HepG2 (cell line): ENCODE measurements at regions not wholly inside any gene's neighbourhood (a gene's known extent, or its start where the extent isn't known, plus 50 kb on each side); places are given as distances from the start of the nearest gene placed in this dataset.

Experiments
- AGO2 ChIP-seq: fragments of 200-400 bp; formaldehyde crosslinking; optimal IDR thresholded peaks from 2 replicates; pipeline ENCODE3; 2017; ENCODE audit warnings: mild to moderate bottlenecking, low read depth, low read length, moderate library complexity
- ATAD3A ChIP-seq: sonication (generic); formaldehyde crosslinking; IDR thresholded peaks from 2 replicates; pipeline ENCODE4 v1.4.0; 2020; ENCODE audit warnings: missing genetic modification reagents
- EEA1 ChIP-seq: sonication (generic); formaldehyde crosslinking; IDR thresholded peaks from 2 replicates; pipeline ENCODE4 v1.5.1; 2020; ENCODE audit warnings: mild to moderate bottlenecking, missing genetic modification reagents, borderline replicate concordance
- GZF1 ChIP-seq: sonication (generic); formaldehyde crosslinking; IDR thresholded peaks from 2 replicates; pipeline ENCODE4 v1.5.1; 2020; ENCODE audit warnings: mild to moderate bottlenecking, missing genetic modification reagents
- HCFC1 ChIP-seq: fragments of 150-350 bp; IDR thresholded peaks from 2 replicates; pipeline ENCODE4 v1.6.1; 2014; ENCODE audit warnings: low read depth, low read length
- HNF4A ChIP-seq: sonication (generic); formaldehyde crosslinking; IDR thresholded peaks from 2 replicates; pipeline ENCODE4 v1.4.0; 2020; ENCODE audit warnings: missing genetic modification reagents
- HNRNPK ChIP-seq: fragments of 200-400 bp; formaldehyde crosslinking; IDR thresholded peaks from 2 replicates; pipeline ENCODE4 v1.6.1; 2018; ENCODE audit warnings: low read length, low read depth, moderate library complexity, mild to moderate bottlenecking; ENCODE audit not compliant: poor library complexity, severe bottlenecking
- HOXA7 ChIP-seq: sonication (generic); formaldehyde crosslinking; IDR thresholded peaks from 2 replicates; pipeline ENCODE4 v1.8.1; 2022; ENCODE audit warnings: mild to moderate bottlenecking, missing genetic modification reagents, moderate library complexity
- MTF2 ChIP-seq: sonication (generic); formaldehyde crosslinking; IDR thresholded peaks from 2 replicates; pipeline ENCODE4 v1.5.0; 2020; ENCODE audit warnings: missing genetic modification reagents, borderline replicate concordance
- NFYB ChIP-seq: sonication (generic); formaldehyde crosslinking; IDR thresholded peaks from 2 replicates; pipeline ENCODE4 v1.4.0; 2020; ENCODE audit warnings: missing genetic modification reagents
- NRL ChIP-seq: sonication (generic); formaldehyde crosslinking; IDR thresholded peaks from 2 replicates; pipeline ENCODE4 v1.5.0; 2020; ENCODE audit warnings: missing genetic modification reagents, mild to moderate bottlenecking, moderate library complexity, borderline replicate concordance
- RFX3 ChIP-seq: IDR thresholded peaks from 2 replicates; pipeline ENCODE4 v1.6.1; 2016; ENCODE audit warnings: missing biosample characterization, missing genetic modification reagents
- TBX2 ChIP-seq: sonication (generic); formaldehyde crosslinking; IDR thresholded peaks from 2 replicates; pipeline ENCODE4 v1.5.0; 2020; ENCODE audit warnings: missing genetic modification reagents, mild to moderate bottlenecking, borderline replicate concordance
- ZFY ChIP-seq: sonication (generic); formaldehyde crosslinking; IDR thresholded peaks from 2 replicates; pipeline ENCODE4 v1.4.0; 2020; ENCODE audit warnings: missing genetic modification reagents
- ZNF274 ChIP-seq: sonication (generic); formaldehyde crosslinking; IDR thresholded peaks from 2 replicates; pipeline ENCODE4 v1.5.1; 2020; ENCODE audit warnings: mild to moderate bottlenecking, missing genetic modification reagents
- ZNF563 ChIP-seq: sonication (generic); formaldehyde crosslinking; IDR thresholded peaks from 2 replicates; pipeline ENCODE4 v1.8.0; 2022; ENCODE audit warnings: mild to moderate bottlenecking, moderate library complexity, missing genetic modification reagents
- ZNF605 ChIP-seq: sonication (generic); formaldehyde crosslinking; IDR thresholded peaks from 2 replicates; pipeline ENCODE4 v1.8.0; 2022; ENCODE audit warnings: mild to moderate bottlenecking, missing genetic modification reagents
- ZNF777 ChIP-seq: sonication (generic); formaldehyde crosslinking; IDR thresholded peaks from 2 replicates; pipeline ENCODE4 v1.4.0; 2020; ENCODE audit warnings: missing genetic modification reagents
- TF ChIP-seq, protein P1 (sequence below): sonication (generic); formaldehyde crosslinking; IDR thresholded peaks from 2 replicates; pipeline ENCODE4 v1.8.0; 2022; ENCODE audit warnings: mild to moderate bottlenecking, missing genetic modification reagents; ENCODE audit not compliant: insufficient replicate concordance
- TF ChIP-seq, protein P2 (sequence below): sonication (generic); formaldehyde crosslinking; IDR thresholded peaks from 2 replicates; pipeline ENCODE4 v1.9.0; 2021; ENCODE audit warnings: missing genetic modification reagents, borderline replicate concordance
- TF ChIP-seq, protein P3 (sequence below): fragments of 450-650 bp; IDR thresholded peaks from 2 replicates; pipeline ENCODE4 v1.6.1; 2016
- TF ChIP-seq, protein P4 (sequence below): sonication (generic); formaldehyde crosslinking; IDR thresholded peaks from 2 replicates; pipeline ENCODE4 v1.4.0; 2020; ENCODE audit warnings: missing genetic modification reagents

DNA sequence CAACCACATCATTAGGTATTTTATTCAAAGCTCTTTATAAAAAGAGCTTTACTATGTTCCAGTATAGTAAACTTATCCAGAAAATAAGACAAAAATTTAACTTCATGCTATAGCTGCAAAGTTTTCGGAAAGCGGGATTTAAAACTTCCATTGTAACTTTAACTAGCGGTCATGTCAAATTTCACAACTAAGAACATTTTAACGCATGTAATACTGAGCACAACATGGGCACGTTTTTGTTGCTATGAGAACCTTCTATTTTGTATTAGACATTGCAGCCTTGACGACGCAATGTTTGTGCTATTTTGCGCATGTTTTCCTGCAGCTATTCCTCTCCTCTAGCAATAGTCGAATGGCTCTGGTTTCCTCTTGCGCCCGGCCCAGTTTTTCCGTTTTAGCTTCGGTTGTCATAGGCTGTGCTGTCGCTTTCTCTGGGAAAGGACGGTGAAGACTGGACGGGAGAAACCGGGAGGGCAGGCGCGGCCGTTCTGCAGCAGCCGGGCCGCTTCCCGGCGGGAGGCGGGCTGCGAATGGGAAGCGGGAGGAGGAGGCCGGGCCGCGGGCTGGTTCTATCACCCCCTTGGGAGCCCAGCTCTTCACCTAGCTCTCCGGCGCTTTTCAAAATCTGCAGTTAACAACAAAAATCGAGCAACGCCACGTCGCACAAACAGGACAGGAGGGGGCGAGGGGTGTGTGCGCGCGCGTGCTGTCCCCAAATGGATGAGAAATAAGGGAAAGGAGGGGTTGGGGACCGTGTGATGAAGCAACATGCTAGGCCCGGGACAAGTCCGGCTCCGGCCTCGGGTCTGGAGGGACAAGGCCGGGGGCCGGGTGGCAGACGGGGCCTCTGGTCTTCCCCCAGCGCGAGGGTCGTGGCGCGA is 105.3 kb upstream of the HNRNPU start (continued):
- TF ChIP-seq, protein P1, sequence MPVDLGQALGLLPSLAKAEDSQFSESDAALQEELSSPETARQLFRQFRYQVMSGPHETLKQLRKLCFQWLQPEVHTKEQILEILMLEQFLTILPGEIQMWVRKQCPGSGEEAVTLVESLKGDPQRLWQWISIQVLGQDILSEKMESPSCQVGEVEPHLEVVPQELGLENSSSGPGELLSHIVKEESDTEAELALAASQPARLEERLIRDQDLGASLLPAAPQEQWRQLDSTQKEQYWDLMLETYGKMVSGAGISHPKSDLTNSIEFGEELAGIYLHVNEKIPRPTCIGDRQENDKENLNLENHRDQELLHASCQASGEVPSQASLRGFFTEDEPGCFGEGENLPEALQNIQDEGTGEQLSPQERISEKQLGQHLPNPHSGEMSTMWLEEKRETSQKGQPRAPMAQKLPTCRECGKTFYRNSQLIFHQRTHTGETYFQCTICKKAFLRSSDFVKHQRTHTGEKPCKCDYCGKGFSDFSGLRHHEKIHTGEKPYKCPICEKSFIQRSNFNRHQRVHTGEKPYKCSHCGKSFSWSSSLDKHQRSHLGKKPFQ (CRISPR knock-in tag): peak; percentile 56
- no peak; the same call in 1 of the 2 replicates for TF ChIP-seq MTF2 (CRISPR knock-in tag)
- TF ChIP-seq, protein P2, sequence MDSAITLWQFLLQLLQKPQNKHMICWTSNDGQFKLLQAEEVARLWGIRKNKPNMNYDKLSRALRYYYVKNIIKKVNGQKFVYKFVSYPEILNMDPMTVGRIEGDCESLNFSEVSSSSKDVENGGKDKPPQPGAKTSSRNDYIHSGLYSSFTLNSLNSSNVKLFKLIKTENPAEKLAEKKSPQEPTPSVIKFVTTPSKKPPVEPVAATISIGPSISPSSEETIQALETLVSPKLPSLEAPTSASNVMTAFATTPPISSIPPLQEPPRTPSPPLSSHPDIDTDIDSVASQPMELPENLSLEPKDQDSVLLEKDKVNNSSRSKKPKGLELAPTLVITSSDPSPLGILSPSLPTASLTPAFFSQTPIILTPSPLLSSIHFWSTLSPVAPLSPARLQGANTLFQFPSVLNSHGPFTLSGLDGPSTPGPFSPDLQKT: no peak
- TF ChIP-seq ZFY (CRISPR knock-in tag): peak; percentile 95
- TF ChIP-seq ZNF777 (CRISPR knock-in tag): peak; percentile 71
- no peak; the same call in 1 of the 2 replicates for TF ChIP-seq NFYB (CRISPR knock-in tag)
- TF ChIP-seq ZNF563 (CRISPR knock-in tag): peak; percentile 79; the same call in 1 of the 2 replicates
- TF ChIP-seq, protein P3, sequence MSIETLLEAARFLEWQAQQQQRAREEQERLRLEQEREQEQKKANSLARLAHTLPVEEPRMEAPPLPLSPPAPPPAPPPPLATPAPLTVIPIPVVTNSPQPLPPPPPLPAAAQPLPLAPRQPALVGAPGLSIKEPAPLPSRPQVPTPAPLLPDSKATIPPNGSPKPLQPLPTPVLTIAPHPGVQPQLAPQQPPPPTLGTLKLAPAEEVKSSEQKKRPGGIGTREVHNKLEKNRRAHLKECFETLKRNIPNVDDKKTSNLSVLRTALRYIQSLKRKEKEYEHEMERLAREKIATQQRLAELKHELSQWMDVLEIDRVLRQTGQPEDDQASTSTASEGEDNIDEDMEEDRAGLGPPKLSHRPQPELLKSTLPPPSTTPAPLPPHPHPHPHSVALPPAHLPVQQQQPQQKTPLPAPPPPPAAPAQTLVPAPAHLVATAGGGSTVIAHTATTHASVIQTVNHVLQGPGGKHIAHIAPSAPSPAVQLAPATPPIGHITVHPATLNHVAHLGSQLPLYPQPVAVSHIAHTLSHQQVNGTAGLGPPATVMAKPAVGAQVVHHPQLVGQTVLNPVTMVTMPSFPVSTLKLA: peak; percentile 49; the same call in 1 of the 2 replicates
- TF ChIP-seq GZF1: no peak
- TF ChIP-seq, protein P4, sequence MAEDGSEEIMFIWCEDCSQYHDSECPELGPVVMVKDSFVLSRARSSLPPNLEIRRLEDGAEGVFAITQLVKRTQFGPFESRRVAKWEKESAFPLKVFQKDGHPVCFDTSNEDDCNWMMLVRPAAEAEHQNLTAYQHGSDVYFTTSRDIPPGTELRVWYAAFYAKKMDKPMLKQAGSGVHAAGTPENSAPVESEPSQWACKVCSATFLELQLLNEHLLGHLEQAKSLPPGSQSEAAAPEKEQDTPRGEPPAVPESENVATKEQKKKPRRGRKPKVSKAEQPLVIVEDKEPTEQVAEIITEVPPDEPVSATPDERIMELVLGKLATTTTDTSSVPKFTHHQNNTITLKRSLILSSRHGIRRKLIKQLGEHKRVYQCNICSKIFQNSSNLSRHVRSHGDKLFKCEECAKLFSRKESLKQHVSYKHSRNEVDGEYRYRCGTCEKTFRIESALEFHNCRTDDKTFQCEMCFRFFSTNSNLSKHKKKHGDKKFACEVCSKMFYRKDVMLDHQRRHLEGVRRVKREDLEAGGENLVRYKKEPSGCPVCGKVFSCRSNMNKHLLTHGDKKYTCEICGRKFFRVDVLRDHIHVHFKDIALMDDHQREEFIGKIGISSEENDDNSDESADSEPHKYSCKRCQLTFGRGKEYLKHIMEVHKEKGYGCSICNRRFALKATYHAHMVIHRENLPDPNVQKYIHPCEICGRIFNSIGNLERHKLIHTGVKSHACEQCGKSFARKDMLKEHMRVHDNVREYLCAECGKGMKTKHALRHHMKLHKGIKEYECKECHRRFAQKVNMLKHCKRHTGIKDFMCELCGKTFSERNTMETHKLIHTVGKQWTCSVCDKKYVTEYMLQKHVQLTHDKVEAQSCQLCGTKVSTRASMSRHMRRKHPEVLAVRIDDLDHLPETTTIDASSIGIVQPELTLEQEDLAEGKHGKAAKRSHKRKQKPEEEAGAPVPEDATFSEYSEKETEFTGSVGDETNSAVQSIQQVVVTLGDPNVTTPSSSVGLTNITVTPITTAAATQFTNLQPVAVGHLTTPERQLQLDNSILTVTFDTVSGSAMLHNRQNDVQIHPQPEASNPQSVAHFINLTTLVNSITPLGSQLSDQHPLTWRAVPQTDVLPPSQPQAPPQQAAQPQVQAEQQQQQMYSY: peak; percentile 41
- TF ChIP-seq HOXA7 (CRISPR knock-in tag): no peak
- TF ChIP-seq AGO2: peak; percentile 96
- peak; percentile 16; the same call in 1 of the 2 replicates for TF ChIP-seq EEA1 (CRISPR knock-in tag)
- peak; percentile 52; the same call in 1 of the 2 replicates for TF ChIP-seq RFX3 (CRISPR knock-in tag)
- TF ChIP-seq ATAD3A (CRISPR knock-in tag): no peak
- TF ChIP-seq HNF4A (CRISPR knock-in tag): peak; percentile 32; the same call in 1 of the 2 replicates
- TF ChIP-seq ZNF605: peak; percentile 90
- peak; percentile 81 for TF ChIP-seq TBX2
- peak; percentile 90; the same call in 1 of the 2 replicates for TF ChIP-seq NRL (CRISPR knock-in tag)
- peak; percentile 8 for TF ChIP-seq HNRNPK
- 0 out of 2 replicates have a peak, but pooled peaks have one; percentile 46 for TF ChIP-seq ZNF274 (CRISPR knock-in tag)
- TF ChIP-seq HCFC1: no peak; the same call in 1 of the 2 replicates
